PFSK-1 (cell line): ENCODE measurements at regions not wholly inside any gene's neighbourhood (a gene's known extent, or its start where the extent isn't known, plus 50 kb on each side); places are given as distances from the start of the nearest gene placed in this dataset.

ENCODE experiments used
- FOXP2 ChIP-seq: optimal IDR thresholded peaks from 2 replicates; pipeline ENCODE3; 2011; ENCODE audit warnings: borderline replicate concordance, control low read depth, inconsistent platforms; ENCODE audit not compliant: insufficient read depth; ENCODE audit errors: extremely low read length, extremely low read depth
- POLR2AphosphoS5 ChIP-seq: IDR thresholded peaks from 2 replicates; pipeline ENCODE4 v1.6.1; 2012; ENCODE audit warnings: low read depth, mild to moderate bottlenecking, control low read depth, low read length, moderate library complexity
- SIN3A ChIP-seq: IDR thresholded peaks from 2 replicates; pipeline ENCODE4 v1.6.1; 2012; ENCODE audit warnings: mild to moderate bottlenecking, low read length, moderate library complexity, borderline replicate concordance; ENCODE audit not compliant: insufficient read depth
- TAF1 ChIP-seq: IDR thresholded peaks from 2 replicates; pipeline ENCODE4 v1.6.1; 2012; ENCODE audit warnings: low read length, control low read depth, borderline replicate concordance; ENCODE audit not compliant: insufficient read depth
- TF ChIP-seq, protein P1 (sequence below), 2 experiments: IDR thresholded peaks; 2 replicates each; pipeline versions ENCODE4 v1.6.1 to v1.8.0; 2011 to 2012; ENCODE audit warnings: low read depth in 2 of 2, low read length in 2 of 2, control low read depth in 1 of 2, inconsistent platforms in 1 of 2, mild to moderate bottlenecking in 1 of 2, moderate library complexity in 1 of 2; ENCODE audit not compliant: insufficient read depth in 1 of 2

GRCh38 chr6:156438350-156438923, 338.7 kb upstream of the ARID1B start:
- TF ChIP-seq SIN3A (no peak), POLR2AphosphoS5 (no peak), TAF1 (no peak), FOXP2 (no peak)
- TF ChIP-seq, protein P1, sequence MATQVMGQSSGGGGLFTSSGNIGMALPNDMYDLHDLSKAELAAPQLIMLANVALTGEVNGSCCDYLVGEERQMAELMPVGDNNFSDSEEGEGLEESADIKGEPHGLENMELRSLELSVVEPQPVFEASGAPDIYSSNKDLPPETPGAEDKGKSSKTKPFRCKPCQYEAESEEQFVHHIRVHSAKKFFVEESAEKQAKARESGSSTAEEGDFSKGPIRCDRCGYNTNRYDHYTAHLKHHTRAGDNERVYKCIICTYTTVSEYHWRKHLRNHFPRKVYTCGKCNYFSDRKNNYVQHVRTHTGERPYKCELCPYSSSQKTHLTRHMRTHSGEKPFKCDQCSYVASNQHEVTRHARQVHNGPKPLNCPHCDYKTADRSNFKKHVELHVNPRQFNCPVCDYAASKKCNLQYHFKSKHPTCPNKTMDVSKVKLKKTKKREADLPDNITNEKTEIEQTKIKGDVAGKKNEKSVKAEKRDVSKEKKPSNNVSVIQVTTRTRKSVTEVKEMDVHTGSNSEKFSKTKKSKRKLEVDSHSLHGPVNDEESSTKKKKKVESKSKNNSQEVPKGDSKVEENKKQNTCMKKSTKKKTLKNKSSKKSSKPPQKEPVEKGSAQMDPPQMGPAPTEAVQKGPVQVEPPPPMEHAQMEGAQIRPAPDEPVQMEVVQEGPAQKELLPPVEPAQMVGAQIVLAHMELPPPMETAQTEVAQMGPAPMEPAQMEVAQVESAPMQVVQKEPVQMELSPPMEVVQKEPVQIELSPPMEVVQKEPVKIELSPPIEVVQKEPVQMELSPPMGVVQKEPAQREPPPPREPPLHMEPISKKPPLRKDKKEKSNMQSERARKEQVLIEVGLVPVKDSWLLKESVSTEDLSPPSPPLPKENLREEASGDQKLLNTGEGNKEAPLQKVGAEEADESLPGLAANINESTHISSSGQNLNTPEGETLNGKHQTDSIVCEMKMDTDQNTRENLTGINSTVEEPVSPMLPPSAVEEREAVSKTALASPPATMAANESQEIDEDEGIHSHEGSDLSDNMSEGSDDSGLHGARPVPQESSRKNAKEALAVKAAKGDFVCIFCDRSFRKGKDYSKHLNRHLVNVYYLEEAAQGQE (IDR thresholded peaks at IDR 0.05; ENCODE audit: insufficient read depth in 1 of 2, low read depth in 2 of 2, low read length in 2 of 2): no peak
